ENCODE measurements at regions not wholly inside any gene's neighbourhood (a gene's known extent, or its start where the extent isn't known, plus 50 kb on each side); places are given as distances from the start of the nearest gene placed in this dataset.

DNA sequence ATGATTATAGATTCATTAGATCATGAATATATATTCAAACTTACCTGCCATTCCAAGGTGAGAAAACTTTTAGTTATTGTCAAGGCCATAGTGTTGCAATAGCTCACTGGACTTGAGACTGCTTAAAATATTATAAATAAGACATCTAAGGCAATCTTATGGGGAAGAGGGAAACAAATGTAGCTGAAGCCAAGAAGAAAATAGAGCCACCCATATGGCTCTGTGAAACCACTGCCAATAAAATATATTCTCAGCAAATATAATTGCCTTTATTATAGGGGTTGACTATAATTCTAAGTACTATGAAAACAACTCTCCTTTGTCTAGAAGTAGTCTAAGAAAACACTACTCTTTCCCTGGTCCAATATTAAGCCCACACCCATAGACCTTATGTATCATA is 938.5 kb downstream of the FSTL5 start:
- DNase-seq (ENCODE audit: low read depth, low spot score) = no peak

DNA sequence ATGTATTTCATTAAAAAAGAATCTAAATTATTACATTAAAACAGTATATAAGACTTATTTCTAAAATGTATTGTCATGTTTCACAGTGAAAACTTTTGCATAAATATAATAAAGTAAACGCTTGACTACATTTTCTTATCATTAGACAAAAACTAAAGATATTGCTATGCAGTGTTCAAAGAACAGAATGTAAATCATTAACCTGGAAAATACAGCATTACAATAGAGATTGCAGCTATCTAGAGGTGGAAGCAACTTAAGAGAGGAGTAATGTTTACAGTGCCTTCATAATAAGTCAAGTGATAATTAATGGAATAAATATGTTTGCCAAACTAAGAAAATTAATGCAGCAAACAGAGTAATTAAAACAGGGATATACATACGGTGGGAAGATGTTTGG is 940.9 kb downstream of the FSTL5 start:
- no peak for DNase-seq (ENCODE audit: low read depth, low spot score)

DNA sequence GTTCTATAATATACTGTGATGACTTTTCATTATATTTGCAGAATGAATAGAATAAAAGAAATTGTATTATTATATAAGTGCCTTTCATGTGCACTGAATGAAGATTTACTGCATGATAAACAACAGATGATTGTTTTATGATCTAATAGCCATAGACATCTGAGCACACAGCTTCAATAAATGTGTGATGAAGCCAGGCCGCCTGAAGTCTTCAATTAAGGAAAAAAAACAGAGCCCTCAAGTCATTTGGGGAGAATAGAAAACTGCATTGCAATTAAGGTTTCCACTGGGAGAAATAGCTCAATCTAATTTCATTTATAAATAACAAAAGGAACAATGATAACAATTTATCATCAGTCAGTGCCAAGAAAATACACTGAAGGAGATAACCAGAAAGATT is 955.2 kb downstream of the FSTL5 start:
- DNase-seq (ENCODE audit: low read depth, low spot score) = no peak

DNA sequence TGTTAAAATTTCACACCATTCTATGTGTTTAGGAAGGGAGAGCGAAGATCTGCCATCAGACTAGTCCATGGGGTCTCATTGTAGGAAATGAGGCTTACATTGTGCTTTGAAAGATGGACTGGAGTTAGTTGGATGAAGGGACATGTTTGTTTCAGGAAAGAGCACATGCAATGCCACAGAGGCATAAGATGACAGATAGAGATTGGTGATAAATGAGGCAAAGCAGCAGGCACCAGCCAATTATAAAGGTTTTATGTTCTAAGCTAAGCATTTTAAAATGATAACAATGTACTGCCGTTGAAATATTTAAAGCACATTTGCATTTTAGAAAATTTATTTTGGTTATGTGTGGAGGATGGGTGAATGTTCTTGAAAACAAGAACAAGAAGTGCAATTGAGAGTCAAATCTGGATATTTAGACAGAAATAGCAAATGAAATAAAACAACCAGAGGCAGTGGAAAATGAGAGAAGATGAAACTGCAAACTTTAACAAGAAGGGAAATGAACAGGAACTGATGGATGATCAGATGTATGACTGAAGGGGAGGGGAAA is 957.2 kb downstream of the FSTL5 start:
- DNase-seq (ENCODE audit: low read depth, low spot score) = no peak

DNA sequence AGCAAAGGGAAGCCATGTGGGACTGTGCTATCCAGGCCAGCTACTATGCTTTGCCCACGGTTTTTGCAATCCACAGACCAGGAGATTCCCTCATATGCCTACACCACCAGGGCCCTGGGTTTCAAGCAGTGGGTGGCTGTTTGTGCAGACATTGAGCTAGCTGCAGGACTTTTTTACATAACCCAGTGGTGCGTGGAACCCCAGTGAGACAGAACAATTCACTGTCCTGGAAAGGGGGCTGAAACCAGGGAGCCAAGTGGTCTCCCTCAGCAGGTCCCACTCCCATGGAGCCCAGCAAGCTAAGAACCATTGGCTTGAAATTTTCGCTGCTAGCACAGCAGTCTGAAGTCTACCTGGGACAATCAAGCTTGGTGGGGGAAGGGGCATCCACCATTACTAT is 959.9 kb downstream of the FSTL5 start:
- DNase-seq (ENCODE audit: low read depth, low spot score) = no peak

DNA sequence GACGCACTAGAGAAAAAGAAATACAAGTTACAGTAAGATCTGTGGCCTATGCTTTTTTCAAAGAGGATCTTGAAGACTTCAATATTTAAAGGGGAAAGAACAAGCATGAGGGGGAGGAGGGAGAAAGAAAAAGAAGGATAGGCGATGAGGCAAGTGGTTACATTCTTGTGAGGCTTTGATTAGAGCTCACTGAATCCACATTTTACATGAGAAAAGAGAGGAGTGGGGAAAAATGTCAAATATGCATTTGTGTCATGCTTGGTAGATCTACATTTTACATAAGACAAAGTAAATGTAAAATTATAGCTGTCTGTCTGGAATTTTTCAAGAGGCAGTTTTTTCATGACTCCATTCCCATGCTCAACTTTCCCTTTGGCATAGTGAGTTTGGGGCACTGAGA is 965.9 kb downstream of the FSTL5 start:
- no peak for DNase-seq (ENCODE audit: low read depth, low spot score)

DNA sequence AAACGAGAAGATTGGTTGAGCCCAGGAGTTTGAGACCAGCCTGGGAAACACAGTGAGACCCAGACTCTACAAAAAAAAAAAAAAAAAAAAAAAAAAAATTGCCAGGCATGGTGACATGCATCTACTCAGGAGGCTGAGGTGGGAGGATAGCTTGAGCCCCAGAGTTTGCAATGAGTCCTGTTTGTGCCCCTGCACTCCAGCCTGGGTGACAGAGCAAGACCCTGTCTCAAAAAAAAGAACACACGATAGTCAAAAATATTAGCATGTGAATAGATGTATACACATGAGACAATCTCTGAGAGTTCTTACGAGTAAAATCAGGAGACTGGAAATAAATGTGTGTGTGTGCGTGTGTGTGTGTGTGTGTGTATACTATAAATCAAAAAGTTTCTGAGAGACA is 966.3 kb downstream of the FSTL5 start:
- no peak for DNase-seq (ENCODE audit: low read depth, low spot score)

DNA sequence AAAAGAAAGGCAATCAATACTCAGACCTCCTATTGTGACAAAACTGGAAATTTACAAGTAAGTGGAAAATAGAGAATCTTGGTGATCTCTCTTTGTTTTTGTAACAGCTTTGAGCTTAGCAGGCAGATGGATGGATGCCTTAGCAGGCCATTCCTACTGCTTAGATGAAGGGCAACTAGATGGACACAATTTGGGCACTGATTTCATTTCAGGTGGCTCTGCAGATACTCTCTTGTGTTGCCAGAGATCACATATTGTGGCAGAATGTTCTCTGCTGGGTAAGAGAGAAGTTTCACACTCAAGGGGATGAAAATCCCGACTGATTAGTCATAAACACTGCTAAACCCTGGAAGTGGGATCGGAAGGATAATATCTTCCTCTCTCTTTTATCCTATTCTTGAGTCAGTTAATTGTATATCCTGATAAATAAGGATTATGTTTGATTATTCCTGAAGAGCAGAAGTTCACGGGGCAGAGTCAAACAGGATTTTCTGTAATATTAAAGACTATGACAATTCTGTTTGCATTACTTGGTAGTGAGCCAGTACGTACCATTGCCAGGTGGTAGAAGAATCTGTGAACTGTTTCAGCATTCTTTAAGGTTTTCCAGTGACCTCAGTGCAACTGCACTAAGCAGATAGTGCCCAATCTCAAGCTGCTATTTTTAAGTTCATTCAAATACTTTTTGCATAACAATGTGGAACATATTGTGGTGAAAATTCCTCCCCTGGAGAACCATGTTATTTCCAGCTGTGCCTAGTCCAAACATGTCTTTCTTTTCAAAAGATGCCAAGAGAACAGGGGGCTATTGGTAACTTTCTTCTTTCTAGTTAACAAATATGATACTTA is 974.3 kb downstream of the FSTL5 start:
- DNase-seq (ENCODE audit: low read depth, low spot score) = no peak

DNA sequence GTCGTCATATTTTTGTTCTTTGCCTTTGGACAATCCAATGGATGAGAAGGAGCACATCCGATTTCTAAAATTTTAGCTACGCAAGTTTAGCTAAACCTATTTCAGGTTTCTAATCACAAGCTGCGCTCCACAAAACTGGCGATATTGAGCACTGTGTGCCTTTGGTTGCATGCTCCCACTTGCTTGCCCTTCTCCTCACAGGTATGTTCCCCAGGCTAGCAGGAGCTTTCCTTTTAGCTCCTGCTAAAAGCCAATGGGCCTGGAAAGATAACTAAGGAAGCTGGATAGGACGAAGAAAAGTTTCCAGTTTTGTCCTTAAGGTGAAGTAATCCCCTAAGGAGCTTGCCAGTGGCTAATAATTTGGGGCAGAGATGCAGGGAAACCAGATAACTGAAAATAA is 975.2 kb downstream of the FSTL5 start:
- DNase-seq (ENCODE audit: low read depth, low spot score) = no peak

DNA sequence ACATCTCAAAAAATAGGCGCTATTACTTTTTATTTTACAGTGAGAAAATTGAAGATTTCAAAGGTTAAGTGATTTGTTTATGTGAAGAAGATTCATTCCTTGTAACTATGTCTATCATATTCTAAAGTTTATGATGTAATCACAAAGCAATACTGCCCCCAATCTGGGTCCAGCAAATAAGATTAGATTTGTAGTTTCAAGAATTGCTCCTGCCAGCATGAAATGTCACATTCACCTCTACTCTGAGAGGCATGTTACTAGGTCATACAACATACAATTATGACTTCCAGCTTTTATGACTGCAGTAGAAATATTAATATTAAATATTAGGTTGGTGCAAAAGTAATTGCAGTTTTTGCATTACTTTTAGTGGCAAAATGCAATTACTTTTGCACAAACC is 976.2 kb downstream of the FSTL5 start:
- no peak for DNase-seq (ENCODE audit: low read depth, low spot score)

DNA sequence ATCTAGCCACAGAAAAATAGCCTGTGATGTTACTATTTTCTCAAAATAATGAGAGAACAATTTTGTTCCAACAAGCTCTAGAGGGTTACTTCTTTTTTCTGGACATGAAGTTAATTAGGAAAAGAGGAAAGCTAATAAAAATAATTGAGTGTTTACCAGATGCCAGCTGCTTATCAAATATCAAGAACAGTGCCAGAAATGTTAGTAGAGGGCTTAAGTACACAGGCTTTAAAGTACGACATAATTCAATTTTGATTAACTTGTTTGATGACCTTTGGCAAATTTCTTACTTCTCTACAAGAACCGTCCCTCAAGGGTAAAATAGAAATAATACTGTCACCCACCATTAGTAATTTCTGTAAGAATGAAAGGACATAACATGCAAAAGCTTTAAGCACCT is 977.0 kb downstream of the FSTL5 start:
- no peak for DNase-seq (ENCODE audit: low read depth, low spot score)

DNA sequence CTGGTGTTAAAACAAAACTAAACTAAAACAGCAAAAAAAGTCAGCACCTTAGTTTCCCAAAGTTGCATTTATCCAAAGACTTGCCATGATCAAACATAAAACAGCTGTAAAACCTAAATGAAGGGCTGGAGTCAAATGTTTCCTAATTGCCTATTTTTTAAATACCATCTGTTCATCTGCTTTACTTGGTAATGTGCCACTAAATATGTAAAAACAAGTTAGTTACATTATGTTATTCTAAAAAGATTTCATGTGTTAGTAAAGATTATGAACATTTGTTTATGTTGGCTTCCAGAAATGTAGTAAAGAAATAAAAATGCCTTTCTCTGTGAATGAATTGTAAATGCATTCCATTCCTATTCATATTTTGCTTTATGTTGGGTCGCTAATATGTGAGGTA is 977.8 kb downstream of the FSTL5 start:
- DNase-seq (ENCODE audit: low read depth, low spot score) = no peak

DNA sequence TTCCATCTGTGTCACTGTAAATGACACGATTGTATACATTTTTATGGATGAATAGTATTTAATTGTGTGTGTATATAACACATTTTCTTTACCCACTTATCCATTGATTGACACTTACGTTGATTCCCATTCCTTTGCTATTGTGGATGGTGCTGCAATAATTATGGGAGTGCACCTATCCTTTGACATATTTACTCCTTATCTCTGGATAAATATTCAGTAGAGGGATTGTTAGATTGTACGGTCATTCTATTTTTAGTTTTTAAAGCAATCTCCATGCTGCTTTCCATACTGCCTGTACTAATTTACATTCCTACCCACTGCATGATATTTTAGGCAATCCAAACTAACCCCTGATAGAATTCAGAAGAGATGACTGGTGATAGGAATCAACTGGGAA is 980.1 kb downstream of the FSTL5 start:
- no peak for DNase-seq (ENCODE audit: low read depth, low spot score)

DNA sequence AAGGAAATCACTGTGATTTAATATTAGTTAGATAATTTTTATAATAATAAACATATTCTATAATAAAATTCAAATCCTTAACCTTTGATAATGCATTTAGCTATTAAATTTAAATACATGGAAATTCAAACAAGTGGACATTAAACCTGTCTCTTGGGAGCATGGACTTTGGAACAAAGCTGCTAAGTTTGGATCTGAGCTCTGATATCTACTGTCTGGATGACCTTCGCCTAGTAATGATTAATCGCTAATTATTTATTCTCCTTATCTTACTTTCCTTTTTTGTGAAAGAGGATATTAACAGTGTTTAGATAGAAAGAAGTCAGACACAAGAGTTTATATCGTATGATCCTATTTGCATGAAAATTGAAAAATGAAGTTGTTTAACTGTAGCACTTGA is 980.9 kb downstream of the FSTL5 start:
- DNase-seq (ENCODE audit: low read depth, low spot score) = no peak

DNA sequence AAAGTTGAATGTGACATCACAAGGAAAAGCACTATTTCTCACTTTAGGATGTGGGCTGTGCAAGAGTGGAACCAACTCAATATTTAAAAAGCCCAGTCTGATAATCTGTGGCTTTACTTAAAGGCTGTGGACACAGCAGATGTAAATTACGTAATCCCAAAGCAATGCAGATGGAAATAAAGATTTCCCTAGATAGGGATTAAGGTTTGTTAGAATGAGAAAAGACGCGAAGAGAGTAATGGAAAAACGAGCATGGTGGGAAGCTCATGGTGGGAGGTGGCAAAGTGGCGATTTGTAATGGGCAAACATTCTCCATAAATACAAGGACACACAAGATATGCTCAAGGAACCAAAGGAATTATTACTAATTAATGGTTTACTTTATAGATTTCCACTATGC is 985.5 kb downstream of the FSTL5 start:
- DNase-seq (ENCODE audit: low read depth, low spot score) = no peak

DNA sequence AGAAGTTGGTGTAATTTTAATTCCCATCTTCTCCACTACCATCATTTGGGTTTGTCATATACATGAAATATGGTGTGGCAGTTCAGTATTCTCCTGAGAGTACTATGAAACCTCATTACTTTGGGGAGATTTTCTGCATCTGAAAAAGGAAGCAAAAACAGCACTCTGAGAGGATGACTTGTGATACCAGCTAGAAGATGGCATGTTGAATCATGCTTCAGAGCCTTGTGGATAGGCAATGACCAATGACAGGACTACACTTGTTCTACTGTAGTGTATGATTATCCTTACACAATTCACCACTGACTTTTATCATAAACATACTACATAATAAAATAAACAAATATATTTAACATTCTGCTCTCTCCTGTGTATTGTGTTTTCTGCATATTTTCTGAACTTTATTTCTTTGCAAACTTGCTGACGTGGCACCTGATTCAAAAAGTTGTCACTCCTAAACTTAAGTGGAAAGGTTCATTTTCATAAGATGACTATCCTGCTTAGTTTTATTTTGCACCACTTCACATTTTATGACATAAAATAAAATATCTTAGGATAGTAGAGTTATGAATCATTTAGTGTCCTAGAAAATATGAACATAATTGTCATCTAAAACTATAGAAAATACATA is 991.3 kb downstream of the FSTL5 start:
- DNase-seq (ENCODE audit: low read depth, low spot score) = no peak

DNA sequence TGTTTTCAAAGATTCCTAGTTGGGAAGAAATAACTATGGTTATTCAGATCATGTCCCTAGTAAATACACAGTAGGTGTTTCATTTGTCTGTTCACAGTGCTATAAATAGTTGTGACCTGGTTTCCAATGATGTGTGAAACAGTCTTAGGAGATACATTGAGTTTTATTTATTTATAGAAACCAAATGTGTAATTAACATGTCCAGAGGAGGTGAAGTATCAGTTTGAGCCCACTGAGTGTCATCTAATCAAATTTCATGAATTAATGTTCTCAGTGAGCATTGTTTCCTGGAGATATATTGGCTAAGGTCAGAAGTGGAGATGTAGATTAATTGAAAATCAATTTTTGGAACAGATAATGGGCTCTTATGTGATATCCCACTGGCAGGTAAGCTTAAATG is 996.3 kb downstream of the FSTL5 start:
- no peak for DNase-seq (ENCODE audit: low read depth, low spot score)

DNA sequence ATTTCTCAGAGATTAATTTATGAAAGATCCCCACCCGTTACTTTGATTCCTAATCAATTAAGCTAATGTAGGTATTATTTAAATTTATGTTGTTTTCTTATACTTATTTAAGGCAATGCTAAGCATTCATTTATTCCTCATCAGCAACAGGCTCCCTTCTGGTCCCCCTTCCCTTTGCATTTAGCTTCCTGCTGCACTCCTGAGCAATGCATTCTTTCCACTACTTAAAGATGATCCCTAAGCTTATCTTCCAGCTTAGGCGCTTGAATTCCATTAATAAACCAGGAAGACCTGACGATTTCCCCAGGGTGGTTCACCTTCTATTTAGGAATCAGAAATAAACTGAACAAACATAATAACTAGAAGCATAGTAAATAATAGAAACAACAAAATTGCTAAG is 1003.1 kb downstream of the FSTL5 start:
- DNase-seq (ENCODE audit: low read depth, low spot score) = no peak

DNA sequence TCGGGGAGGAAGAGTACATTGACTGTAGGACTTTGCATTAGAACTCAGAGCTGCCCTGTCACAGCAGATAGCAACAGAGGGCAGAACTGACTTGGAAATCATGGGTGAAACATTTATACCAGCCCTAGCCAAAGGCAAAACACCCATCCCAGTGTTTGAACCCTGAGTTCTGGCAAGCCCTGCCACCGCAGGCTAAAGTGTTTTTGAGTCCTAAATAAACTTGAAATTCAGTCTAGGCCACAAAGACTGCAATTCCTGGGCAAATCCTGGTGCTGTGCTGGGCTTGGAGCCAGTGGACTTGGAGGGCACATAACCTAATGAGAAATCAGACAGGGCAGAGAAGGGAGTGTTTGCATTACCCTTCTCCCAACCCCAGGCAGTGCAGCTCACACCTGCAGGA is 1015.7 kb downstream of the FSTL5 start:
- no peak for DNase-seq (ENCODE audit: low read depth, low spot score)

DNA sequence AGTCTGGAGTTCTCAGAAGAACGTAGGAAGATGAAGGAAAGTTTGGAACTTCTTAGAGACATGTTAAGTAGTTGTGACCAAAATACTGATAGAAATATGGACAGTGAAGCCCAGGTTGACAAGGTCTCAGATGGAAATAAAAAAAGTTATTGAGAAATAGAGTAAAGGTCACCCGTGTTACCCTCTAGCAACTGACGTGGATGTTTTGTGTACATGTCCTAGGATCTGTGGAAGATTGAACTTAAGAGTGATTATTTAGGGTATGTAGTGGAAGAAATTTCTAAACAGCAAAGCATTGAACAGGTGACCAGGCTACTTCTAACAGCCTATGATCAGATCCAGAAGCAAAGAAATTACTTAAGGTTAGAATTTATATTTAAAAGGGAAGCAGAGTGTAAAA is 1020.4 kb downstream of the FSTL5 start:
- DNase-seq (ENCODE audit: low read depth, low spot score) = no peak

DNA sequence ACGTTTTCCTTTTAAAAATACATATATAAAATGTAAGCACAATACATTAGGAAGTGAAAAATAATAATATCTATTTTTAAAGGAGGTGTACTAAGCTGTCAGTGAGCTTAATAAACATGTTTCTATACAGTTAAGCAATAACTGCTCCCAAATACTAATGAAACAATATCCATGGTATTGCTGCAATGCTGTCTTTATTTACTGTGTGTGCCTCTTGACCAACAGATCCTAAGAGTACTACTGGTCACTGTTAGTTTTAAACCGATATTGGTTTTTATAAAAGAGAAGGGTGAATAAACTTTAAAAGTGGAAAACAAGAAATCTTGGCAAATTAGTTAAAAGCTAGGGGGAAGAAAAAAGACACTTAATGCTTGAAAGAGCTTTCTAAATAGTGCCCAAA is 1029.0 kb downstream of the FSTL5 start:
- DNase-seq (ENCODE audit: low read depth, low spot score) = no peak

DNA sequence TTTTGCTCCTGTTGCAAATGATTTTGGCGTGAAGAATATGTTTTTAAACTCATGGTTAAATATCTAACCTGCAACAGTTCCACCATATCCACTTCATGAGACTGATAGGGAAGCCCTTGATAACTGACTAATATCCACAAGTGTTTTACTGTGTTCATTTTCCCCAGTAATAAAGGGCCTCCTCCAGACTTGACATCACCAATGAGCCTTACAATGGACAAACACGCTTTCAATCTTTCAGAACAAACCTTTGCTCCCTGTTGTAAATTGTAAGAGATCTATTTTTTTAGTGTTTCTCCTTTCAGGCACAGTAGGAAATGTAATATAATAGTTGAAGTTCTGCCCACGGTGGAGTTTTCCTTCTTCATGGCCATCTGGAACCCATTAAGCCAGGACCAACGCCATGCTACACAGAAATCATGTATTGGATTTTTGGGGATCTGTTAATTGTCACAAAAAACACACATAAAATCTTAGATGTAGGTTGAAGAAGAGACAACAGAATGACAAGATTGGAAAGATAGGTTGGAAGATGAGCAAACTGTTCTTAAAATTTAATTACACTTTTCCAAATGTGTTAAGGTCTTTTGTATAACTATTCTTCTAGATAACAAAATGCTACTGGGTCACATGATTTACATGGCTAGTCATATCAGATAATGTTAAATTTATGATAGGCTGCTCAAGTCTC is 1030.1 kb downstream of the FSTL5 start:
- no peak for DNase-seq (ENCODE audit: low read depth, low spot score)
